GM12878 (cell line): ENCODE measurements at regions not wholly inside any gene's neighbourhood (a gene's known extent, or its start where the extent isn't known, plus 50 kb on each side); places are given as distances from the start of the nearest gene placed in this dataset.

Experiments used
- JUNB ChIP-seq: IDR thresholded peaks from 2 replicates; pipeline ENCODE4 v1.6.1; 2016; ENCODE audit warnings: antibody characterized with exemption, mild to moderate bottlenecking
- TF ChIP-seq, protein P1 (sequence below): IDR thresholded peaks from 2 replicates; pipeline ENCODE4 v1.6.1; 2011; ENCODE audit warnings: low read depth, mild to moderate bottlenecking, low read length, moderate library complexity, borderline replicate concordance; ENCODE audit errors: extremely low read depth

DNA sequence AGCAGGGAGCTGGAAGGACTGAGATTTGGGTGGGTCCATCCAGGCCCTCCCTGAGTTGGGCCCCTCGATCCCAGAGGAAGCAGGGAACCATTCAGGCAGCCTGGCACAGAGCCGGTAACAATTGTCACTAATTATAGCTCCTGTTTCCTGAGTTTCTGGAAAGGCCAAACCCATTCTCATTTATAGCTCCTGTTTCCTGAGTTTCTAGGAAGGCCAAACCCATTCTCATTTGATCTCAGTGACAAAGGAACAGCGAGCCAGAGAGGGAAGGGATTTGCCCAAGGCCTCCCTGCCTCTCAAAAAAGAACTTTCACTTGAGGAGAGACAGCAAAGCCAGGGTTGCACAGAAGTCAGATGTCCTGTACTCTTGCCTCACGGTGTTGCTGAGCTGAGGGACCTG lies 521.9 kb downstream of the TYW1 start:
- TF ChIP-seq, protein P1, sequence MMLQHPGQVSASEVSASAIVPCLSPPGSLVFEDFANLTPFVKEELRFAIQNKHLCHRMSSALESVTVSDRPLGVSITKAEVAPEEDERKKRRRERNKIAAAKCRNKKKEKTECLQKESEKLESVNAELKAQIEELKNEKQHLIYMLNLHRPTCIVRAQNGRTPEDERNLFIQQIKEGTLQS: no peak
- TF ChIP-seq JUNB: no peak
